K562 (cell line): ENCODE measurements at regions not wholly inside any gene's neighbourhood (a gene's known extent, or its start where the extent isn't known, plus 50 kb on each side); places are given as distances from the start of the nearest gene placed in this dataset.

Experiments used
- CHD7 ChIP-seq: fragments of 200-600 bp; sonication (generic); IDR thresholded peaks from one replicate; pipeline ENCODE4 v1.6.1; 2012; ENCODE audit warnings: mild to moderate bottlenecking, low read depth, low read length, inconsistent platforms
- HNRNPLL ChIP-seq: fragments of 200-400 bp; formaldehyde crosslinking; IDR thresholded peaks from 2 replicates; pipeline ENCODE4 v1.6.1; 2017; ENCODE audit warnings: low read length, low read depth, mild to moderate bottlenecking; ENCODE audit not compliant: poor library complexity, severe bottlenecking
- MCM3 ChIP-seq: fragments of 450-650 bp; IDR thresholded peaks from 2 replicates; pipeline ENCODE4 v1.6.1; 2016

GRCh38 chr2:216763396-216763795, 68.0 kb upstream of the IGFBP5 start (continued):
- TF ChIP-seq CHD7 (no peak), MCM3 (no peak), HNRNPLL (no peak)
